ENCODE measurements at regions not wholly inside any gene's neighbourhood (a gene's known extent, or its start where the extent isn't known, plus 50 kb on each side); places are given as distances from the start of the nearest gene placed in this dataset.

DNA sequence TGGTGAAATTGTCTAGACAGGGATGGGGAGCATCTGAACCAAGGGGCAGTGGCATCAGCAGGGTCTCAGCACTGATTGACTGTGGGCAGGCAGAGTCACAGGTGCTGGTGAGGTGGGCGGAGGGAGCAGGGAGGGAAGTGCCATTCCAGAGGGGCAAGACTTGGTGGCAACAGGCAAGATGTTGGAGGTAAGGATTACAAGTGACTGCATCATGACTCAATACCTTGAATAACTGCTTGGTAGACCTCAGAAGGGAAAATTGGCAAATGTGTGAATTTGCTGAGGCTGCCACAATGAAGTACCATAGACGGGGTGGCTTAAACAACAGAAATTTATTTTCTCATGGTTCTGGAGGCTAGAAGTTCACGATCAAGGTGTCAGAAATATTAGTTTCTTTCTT lies 419.1 kb downstream of the HS3ST3B1 start:
- TF ChIP-seq, protein P1, sequence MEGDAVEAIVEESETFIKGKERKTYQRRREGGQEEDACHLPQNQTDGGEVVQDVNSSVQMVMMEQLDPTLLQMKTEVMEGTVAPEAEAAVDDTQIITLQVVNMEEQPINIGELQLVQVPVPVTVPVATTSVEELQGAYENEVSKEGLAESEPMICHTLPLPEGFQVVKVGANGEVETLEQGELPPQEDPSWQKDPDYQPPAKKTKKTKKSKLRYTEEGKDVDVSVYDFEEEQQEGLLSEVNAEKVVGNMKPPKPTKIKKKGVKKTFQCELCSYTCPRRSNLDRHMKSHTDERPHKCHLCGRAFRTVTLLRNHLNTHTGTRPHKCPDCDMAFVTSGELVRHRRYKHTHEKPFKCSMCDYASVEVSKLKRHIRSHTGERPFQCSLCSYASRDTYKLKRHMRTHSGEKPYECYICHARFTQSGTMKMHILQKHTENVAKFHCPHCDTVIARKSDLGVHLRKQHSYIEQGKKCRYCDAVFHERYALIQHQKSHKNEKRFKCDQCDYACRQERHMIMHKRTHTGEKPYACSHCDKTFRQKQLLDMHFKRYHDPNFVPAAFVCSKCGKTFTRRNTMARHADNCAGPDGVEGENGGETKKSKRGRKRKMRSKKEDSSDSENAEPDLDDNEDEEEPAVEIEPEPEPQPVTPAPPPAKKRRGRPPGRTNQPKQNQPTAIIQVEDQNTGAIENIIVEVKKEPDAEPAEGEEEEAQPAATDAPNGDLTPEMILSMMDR (IDR thresholded peaks at IDR 0.05), result no peak
- no peak for TF ChIP-seq POLR2A (IDR thresholded peaks at IDR 0.05)
- Histone ChIP-seq H3K4me1 (no peaks in the 10 kb centered on the region), H3K9me3 (no peaks in the 10 kb centered on the region), H3K27ac (no peak overlapping the region), H3K27me3 (no peaks in the 10 kb centered on the region), H3K4me3 (no peak overlapping the region), H3K36me3 (no peaks in the 10 kb centered on the region)
- intact Hi-C loops (cut with DNase I), result no loop called here
- ATAC-seq (no peak), DNase-seq (no peak)
- WGBS (ENCODE audit: insufficient coverage, low coverage, low lambda C conversion rate, missing lambda C conversion rate), result 100% methylated on average over 3 of the region's 3 CpGs

DNA sequence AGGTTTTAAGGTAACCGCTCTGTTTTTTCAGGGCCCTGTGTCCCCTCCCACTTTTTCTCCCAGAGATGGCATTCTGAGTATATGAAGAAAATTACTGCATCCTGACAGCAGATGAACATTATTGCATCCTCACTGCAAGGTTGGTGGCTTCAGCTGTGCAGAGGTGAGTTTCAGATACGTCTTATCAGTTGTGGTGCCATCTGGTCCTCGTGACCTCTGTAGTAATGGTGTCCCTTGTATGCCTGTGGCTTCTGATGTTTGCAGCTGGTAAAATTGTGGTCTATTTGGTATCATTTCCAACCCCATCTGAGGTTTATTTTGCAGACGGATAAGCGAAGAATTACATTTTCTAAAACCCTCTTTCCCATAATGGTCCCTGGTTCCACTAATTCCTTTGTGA lies 417.0 kb downstream of the HS3ST3B1 start:
- Histone ChIP-seq H3K36me3 (no peaks in the 10 kb centered on the region), H3K4me1 (no peaks in the 10 kb centered on the region), H3K27ac (no peak overlapping the region), H3K27me3 (no peaks in the 10 kb centered on the region), H3K9me3 (no peaks in the 10 kb centered on the region), H3K4me3 (no peak overlapping the region)
- TF ChIP-seq, protein P1 (IDR thresholded peaks at IDR 0.05), result no peak
- TF ChIP-seq POLR2A (IDR thresholded peaks at IDR 0.05), result no peak
- no peak for DNase-seq
- no peak for ATAC-seq
- 91% methylated on average over 5 of the region's 5 CpGs for WGBS (ENCODE audit: insufficient coverage, low coverage, low lambda C conversion rate, missing lambda C conversion rate)
- intact Hi-C loops (cut with DNase I), result no loop called here

DNA sequence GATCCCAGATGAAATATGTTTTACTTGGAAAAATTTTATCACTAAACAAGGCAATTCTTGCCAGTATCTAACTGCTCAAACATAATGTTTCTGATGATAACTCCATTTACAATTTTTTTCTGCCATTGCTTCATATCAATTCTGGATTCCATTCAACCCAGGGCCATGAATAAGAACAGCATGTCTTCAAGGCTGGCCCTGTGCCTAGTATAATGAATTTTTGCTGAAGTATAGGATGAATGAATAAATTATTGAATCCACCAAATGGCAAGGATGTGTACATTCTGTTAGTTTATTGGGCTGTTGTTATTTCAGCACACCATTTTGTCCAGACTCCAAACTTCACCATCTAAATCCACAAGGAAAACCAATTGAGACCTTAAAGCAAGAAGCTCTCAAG lies 414.7 kb downstream of the HS3ST3B1 start:
- ATAC-seq (no peak), DNase-seq (no peak)
- no peak overlapping the region for H3K27ac ChIP-seq
- H3K27me3 ChIP-seq, result no peaks in the 10 kb centered on the region
- H3K4me1 ChIP-seq, result no peaks in the 10 kb centered on the region
- no peak for TF ChIP-seq POLR2A (IDR thresholded peaks at IDR 0.05)
- TF ChIP-seq, protein P1 (IDR thresholded peaks at IDR 0.05), result no peak
- H3K4me3 ChIP-seq, result no peak overlapping the region
- intact Hi-C loops (cut with DNase I), result no loop called here
- H3K36me3 ChIP-seq, result no peaks in the 10 kb centered on the region
- H3K9me3 ChIP-seq, result no peaks in the 10 kb centered on the region

DNA sequence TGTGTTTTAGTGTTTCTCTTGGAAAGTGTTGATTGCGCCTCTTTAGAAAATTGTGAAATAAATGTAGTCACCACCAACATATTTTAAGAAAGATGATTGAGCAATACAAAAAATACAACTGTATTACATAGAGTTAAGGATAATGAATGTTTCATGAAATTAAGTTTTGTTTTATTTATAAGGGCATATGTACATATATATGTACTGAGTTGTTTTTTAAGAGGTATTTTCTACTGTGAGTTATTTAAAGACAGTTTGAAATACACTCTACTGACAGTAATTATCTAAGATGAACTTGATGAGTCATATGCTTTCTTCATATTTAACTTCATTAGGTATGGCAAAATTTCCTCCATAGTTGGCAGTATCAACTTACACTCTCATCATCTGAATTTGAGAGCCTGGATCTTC lies 411.7 kb downstream of the HS3ST3B1 start:
- TF ChIP-seq, protein P1 (IDR thresholded peaks at IDR 0.05), result no peak
- TF ChIP-seq POLR2A (IDR thresholded peaks at IDR 0.05), result no peak
- Histone ChIP-seq H3K4me1 (no peaks in the 10 kb centered on the region), H3K9me3 (no peaks in the 10 kb centered on the region), H3K27ac (no peak overlapping the region), H3K36me3 (no peaks in the 10 kb centered on the region), H3K27me3 (no peaks in the 10 kb centered on the region), H3K4me3 (no peak overlapping the region)
- ATAC-seq (no peak), DNase-seq (no peak)
- WGBS (ENCODE audit: insufficient coverage, low coverage, low lambda C conversion rate, missing lambda C conversion rate), result 82% methylated on average over 1 of the region's 1 CpG
- intact Hi-C loops (cut with DNase I), result no loop called here

DNA sequence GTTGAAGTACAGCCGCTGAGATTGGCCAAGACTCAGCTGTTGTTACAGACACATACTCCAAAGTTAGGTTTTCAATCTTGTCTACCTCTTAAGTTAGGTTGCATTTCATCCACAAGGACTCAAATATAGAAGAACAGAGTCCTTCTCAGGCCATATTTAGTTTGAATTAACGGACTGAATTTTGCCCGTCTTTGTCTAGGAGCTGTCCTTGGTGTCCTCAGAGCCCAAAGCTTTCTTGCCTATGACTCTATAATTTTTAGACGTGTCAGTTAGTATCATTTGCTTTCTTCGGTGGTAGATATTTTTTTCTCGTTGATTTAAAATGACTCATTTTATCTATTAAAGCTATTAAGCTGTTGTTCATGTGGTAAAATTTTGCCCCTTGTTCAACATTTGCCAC lies 403.2 kb downstream of the HS3ST3B1 start:
- H3K4me3 ChIP-seq, result no peak overlapping the region
- no peak for ATAC-seq
- H3K27me3 ChIP-seq, result no peaks in the 10 kb centered on the region
- H3K27ac ChIP-seq, result no peak overlapping the region
- no peaks in the 10 kb centered on the region for H3K9me3 ChIP-seq
- no peaks in the 10 kb centered on the region for H3K36me3 ChIP-seq
- TF ChIP-seq POLR2A (IDR thresholded peaks at IDR 0.05), result no peak
- TF ChIP-seq, protein P1 (IDR thresholded peaks at IDR 0.05), result no peak
- no peak for DNase-seq
- no peaks in the 10 kb centered on the region for H3K4me1 ChIP-seq
- intact Hi-C loops (cut with DNase I), result no loop called here
- WGBS (ENCODE audit: insufficient coverage, low coverage, low lambda C conversion rate, missing lambda C conversion rate), result 87% methylated on average over 6 of the region's 6 CpGs

All from right lobe of liver (tissue), 6 donors.